ENCODE measurements at regions not wholly inside any gene's neighbourhood (a gene's known extent, or its start where the extent isn't known, plus 50 kb on each side); places are given as distances from the start of the nearest gene placed in this dataset.

GRCh38 chr9:81171689-81172088 is 517.7 kb downstream of the TLE1 start:
- TF ChIP-seq EZH2 (IDR thresholded peaks at IDR 0.05; ENCODE audit: borderline replicate concordance, low read depth, low read length, severe bottlenecking) (no peak), CTCF (IDR thresholded peaks at IDR 0.05; ENCODE audit: extremely low read depth in 1 of 2, insufficient read depth in 1 of 2, low read depth in 1 of 2, low read length in 2 of 2) (no peak), POLR2A (IDR thresholded peaks at IDR 0.05; ENCODE audit: low read depth, low read length) (no peak), POLR2AphosphoS5 (IDR thresholded peaks at IDR 0.05; ENCODE audit: insufficient read depth, low read depth, low read length) (no peak)
